ENCODE measurements at regions not wholly inside any gene's neighbourhood (a gene's known extent, or its start where the extent isn't known, plus 50 kb on each side); places are given as distances from the start of the nearest gene placed in this dataset.

GRCh38 chr7:84693483-84693882 is 493.4 kb downstream of the SEMA3D start:
- Histone ChIP-seq H3K9me3 (peaks cover 0 to 3% of the 10 kb centered on the region in 2 donors), H3K36me3 (no peaks in the 10 kb centered on the region), H3K27me3 (no peaks in the 10 kb centered on the region), H3K4me1 (no peaks in the 10 kb centered on the region), H3K4me3 (no peak overlapping the region), H3K27ac (no peak overlapping the region)
- no peak for DNase-seq
- no peak for TF ChIP-seq CTCF (IDR thresholded peaks at IDR 0.05)
- intact Hi-C loops (cut with DNase I): no loop called here
- ATAC-seq: no peak

- H3K27me3 ChIP-seq: no peaks in the 10 kb centered on the region
- no peak overlapping the region for H3K27ac ChIP-seq
- H3K9me3 ChIP-seq: peaks cover 0 to 3% of the 10 kb centered on the region in 2 donors
- H3K4me3 ChIP-seq: no peak overlapping the region
- intact Hi-C loops (cut with DNase I): no loop called here
- H3K36me3 ChIP-seq: no peaks in the 10 kb centered on the region
- no peak for ATAC-seq
- no peaks in the 10 kb centered on the region for H3K4me1 ChIP-seq
- DNase-seq: no peak
- TF ChIP-seq CTCF (IDR thresholded peaks at IDR 0.05): no peak
Measured at GRCh38 chr7:84688671-84689070, 494.1 kb upstream of the SEMA3A start.

GRCh38 chr7:84686373-84686772 is 491.8 kb upstream of the SEMA3A start:
- H3K27me3 ChIP-seq: no peaks in the 10 kb centered on the region
- H3K4me1 ChIP-seq: no peaks in the 10 kb centered on the region
- DNase-seq (no peak), ATAC-seq (no peak)
- H3K27ac ChIP-seq: no peak overlapping the region
- peaks cover 0 to 2% of the 10 kb centered on the region in 2 donors for H3K9me3 ChIP-seq
- TF ChIP-seq CTCF (IDR thresholded peaks at IDR 0.05): no peak
- intact Hi-C loops (cut with DNase I): no loop called here
- H3K36me3 ChIP-seq: no peaks in the 10 kb centered on the region
- no peak overlapping the region for H3K4me3 ChIP-seq

DNA sequence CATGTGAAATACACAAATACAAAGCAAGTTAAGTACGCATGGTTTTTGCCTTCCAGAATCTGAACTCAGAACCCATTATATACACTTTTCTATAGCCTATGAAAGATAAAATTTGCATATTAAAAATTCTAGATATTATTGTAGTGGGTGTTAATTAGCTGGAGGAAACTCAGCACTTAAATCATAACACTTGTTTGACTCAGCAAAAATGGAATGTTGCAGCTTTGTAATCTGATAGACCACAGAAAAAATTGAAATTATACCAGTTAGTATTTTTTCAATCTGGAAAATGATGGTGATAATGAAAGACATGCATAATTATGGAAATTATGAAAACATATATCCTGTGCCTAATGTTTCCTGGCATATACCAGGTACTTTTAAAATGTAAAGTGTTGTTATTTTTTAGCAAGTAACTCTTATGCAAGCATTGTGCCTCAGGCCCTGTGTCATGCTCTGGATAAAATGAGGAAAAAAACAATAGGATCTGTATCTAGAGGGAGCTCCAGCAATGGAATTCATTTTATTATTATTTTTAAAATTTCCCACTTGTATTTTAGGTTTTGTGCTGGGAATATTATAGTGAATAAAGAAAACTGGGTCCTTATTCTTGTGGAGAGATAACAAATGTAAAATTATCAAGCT is 490.4 kb upstream of the SEMA3A start:
- Histone ChIP-seq H3K27ac (no peak overlapping the region), H3K9me3 (no peaks in the 10 kb centered on the region), H3K27me3 (no peaks in the 10 kb centered on the region), H3K4me1 (no peaks in the 10 kb centered on the region), H3K4me3 (no peak overlapping the region), H3K36me3 (no peaks in the 10 kb centered on the region)
- no peak for ATAC-seq
- TF ChIP-seq CTCF (IDR thresholded peaks at IDR 0.05): no peak
- no peak for DNase-seq
- intact Hi-C loops (cut with DNase I): no loop called here

- H3K27me3 ChIP-seq: no peaks in the 10 kb centered on the region
- intact Hi-C loops (cut with DNase I): no loop called here
- H3K36me3 ChIP-seq: no peaks in the 10 kb centered on the region
- no peaks in the 10 kb centered on the region for H3K4me1 ChIP-seq
- no peak for TF ChIP-seq CTCF (IDR thresholded peaks at IDR 0.05)
- H3K4me3 ChIP-seq: no peak overlapping the region
- H3K9me3 ChIP-seq: no peaks in the 10 kb centered on the region
- no peak overlapping the region for H3K27ac ChIP-seq
- ATAC-seq: no peak
- no peak for DNase-seq
Measured at GRCh38 chr7:84682543-84682942, 488.0 kb upstream of the SEMA3A start.
